ENCODE measurements at regions not wholly inside any gene's neighbourhood (a gene's known extent, or its start where the extent isn't known, plus 50 kb on each side); places are given as distances from the start of the nearest gene placed in this dataset.

DNA sequence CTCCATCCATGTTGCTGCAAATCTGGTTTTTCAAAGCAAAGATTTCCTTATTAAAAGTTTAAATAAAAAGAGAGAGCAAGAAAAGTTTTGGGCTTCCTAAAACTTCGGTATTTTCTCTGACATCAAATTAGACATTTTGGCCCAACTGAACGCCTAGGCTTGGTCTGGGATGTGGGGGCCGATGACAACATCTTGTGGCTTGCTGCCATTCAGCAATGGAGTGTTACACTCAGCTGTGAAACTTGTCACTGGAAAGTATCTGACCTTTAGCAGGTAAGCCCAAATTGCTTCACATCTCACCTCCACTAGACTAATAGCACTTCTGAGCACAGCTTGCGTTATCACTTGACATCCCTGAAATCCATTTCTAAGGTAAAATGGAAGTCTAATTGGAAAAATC, 320.6 kb downstream of the GATA3 start:
- TF ChIP-seq, protein P1, sequence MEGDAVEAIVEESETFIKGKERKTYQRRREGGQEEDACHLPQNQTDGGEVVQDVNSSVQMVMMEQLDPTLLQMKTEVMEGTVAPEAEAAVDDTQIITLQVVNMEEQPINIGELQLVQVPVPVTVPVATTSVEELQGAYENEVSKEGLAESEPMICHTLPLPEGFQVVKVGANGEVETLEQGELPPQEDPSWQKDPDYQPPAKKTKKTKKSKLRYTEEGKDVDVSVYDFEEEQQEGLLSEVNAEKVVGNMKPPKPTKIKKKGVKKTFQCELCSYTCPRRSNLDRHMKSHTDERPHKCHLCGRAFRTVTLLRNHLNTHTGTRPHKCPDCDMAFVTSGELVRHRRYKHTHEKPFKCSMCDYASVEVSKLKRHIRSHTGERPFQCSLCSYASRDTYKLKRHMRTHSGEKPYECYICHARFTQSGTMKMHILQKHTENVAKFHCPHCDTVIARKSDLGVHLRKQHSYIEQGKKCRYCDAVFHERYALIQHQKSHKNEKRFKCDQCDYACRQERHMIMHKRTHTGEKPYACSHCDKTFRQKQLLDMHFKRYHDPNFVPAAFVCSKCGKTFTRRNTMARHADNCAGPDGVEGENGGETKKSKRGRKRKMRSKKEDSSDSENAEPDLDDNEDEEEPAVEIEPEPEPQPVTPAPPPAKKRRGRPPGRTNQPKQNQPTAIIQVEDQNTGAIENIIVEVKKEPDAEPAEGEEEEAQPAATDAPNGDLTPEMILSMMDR (IDR thresholded peaks at IDR 0.05; ENCODE audit: insufficient read depth, low read length, poor library complexity, severe bottlenecking), result no peak
- TF ChIP-seq EZH2phosphoT487 (conservative IDR thresholded peaks at IDR 0.05; ENCODE audit: low read length), result no peak
